Mucosa of descending colon (tissue), 3 donors: ENCODE measurements at regions not wholly inside any gene's neighbourhood (a gene's known extent, or its start where the extent isn't known, plus 50 kb on each side); places are given as distances from the start of the nearest gene placed in this dataset.
A peak's percentile ranks its signal among the peaks of the same experiment; 100 is the strongest.

Experiments used
- ATAC-seq: fragments of 200-7000 bp; cut with Tn5 transposase; one replicate; pipeline ENCODE4 v1.9.1; 2020; ENCODE audit warnings: mild to moderate bottlenecking, moderate library complexity
- DNase-seq, 3 donors: peaks; one replicate each; pipeline ENCODE4 v3.0.0-alpha.2; 2020
- H3K36me3 ChIP-seq: fragments of 200-600 bp; one replicate; pipeline ENCODE4 v1.8.0; 2021; ENCODE audit warnings: low read depth, mild to moderate bottlenecking
- H3K4me1 ChIP-seq: fragments of 200-600 bp; one replicate; pipeline ENCODE4 v1.8.0; 2021; ENCODE audit warnings: low read depth, mild to moderate bottlenecking
- H3K4me3 ChIP-seq: fragments of 200-600 bp; one replicate; pipeline ENCODE4 v1.8.0; 2021; ENCODE audit warnings: mild to moderate bottlenecking
- H3K9me3 ChIP-seq: fragments of 200-600 bp; one replicate; pipeline ENCODE4 v1.8.0; 2021; ENCODE audit warnings: mild to moderate bottlenecking
- intact Hi-C, 2 donors: fragments of 100-400 bp; cut with DNase I in 1 of 2; cut with micrococcal nuclease in 1 of 2; formaldehyde crosslinking; loops; one replicate each; pipeline versions ENCODE4 v1.11.0 to v1.11.1; 2022; cut with DNase I, micrococcal nuclease
- TF ChIP-seq, protein P1 (sequence below): fragments of 200-600 bp; IDR thresholded peaks from one replicate; pipeline ENCODE4 v1.8.0; 2022; ENCODE audit warnings: antibody characterized with exemption, mild to moderate bottlenecking
- donor health status: DM: no; HTN: no; CAD: no; lungs with moderate emphysema.
- donor health status: DM: no; HTN: no; CAD: no.
- donor health status: DM: no; HTN: yes; CAD: no.

DNA sequence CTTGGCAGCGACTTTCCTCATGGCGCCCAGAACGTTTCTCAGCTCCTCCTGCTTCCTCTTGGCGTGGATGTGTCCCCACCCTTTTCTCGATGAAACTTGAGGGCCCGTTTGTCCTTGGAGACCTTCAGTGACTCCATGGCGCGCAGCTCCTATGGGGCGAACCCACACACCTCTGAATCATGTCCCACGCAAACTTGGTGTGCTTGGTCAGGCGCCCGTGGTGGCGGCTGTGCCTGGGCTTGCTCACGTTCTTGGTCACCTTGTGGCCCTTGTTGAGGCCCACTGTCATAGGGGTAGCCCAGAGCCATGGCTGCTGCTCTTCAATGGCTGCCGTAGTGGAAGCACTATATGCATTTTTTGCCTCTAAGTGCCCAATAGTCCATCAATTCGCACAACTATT, 117.5 kb upstream of the FOXP2 start:
- Histone ChIP-seq H3K4me3 (no peak overlapping the region), H3K36me3 (no peaks in the 10 kb centered on the region), H3K4me1 (no peaks in the 10 kb centered on the region), H3K9me3 (no peaks in the 10 kb centered on the region)
- TF ChIP-seq, protein P1, sequence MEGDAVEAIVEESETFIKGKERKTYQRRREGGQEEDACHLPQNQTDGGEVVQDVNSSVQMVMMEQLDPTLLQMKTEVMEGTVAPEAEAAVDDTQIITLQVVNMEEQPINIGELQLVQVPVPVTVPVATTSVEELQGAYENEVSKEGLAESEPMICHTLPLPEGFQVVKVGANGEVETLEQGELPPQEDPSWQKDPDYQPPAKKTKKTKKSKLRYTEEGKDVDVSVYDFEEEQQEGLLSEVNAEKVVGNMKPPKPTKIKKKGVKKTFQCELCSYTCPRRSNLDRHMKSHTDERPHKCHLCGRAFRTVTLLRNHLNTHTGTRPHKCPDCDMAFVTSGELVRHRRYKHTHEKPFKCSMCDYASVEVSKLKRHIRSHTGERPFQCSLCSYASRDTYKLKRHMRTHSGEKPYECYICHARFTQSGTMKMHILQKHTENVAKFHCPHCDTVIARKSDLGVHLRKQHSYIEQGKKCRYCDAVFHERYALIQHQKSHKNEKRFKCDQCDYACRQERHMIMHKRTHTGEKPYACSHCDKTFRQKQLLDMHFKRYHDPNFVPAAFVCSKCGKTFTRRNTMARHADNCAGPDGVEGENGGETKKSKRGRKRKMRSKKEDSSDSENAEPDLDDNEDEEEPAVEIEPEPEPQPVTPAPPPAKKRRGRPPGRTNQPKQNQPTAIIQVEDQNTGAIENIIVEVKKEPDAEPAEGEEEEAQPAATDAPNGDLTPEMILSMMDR = no peak
- DNase-seq (peak in 1 of 3 donors; percentile 17), ATAC-seq (no peak)
- intact Hi-C loops = no loop called here

DNA sequence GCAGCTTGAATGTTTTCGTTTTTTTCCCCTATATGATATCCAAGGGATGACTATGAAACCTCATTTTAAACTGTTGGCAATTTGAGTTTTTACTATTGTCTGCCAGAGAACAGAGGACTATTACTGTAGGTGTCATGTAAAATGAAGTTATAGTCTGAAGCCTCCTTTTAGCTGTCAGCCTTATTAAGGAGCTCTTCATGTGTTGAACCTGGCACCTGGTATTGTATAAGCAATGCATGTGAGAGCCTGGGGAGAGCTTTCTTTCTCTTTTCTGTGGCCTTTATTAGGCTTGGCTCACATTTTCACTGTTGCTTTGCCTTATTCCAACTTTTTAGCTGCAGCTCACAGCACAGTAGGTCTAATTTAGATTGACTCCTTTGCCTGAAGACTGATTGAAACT, 119.1 kb upstream of the FOXP2 start:
- H3K9me3 ChIP-seq = no peaks in the 10 kb centered on the region
- H3K36me3 ChIP-seq = no peaks in the 10 kb centered on the region
- TF ChIP-seq, protein P1 = no peak
- H3K4me3 ChIP-seq = no peak overlapping the region
- no peaks in the 10 kb centered on the region for H3K4me1 ChIP-seq
- intact Hi-C loops = no loop called here
- no peak for ATAC-seq
- no peak for DNase-seq

DNA sequence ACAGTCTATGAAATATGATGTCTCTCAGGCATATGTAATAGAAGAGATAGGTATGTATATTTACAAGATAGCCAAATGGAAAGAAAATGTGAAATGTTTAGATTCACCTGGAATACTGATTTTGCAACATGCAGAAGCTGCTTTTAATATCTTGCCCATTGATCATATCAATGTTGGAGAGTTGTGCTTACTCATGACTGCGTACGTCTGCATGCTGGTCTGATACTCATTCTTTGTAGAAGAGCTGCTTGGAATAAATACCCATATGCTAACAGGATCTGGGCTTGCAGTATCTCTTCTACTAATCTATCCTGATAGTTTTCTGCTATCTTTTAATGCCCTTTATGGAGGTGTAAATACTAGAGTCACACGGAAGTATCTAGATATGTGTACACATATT, 120.6 kb upstream of the FOXP2 start:
- Histone ChIP-seq H3K4me1 (no peaks in the 10 kb centered on the region), H3K36me3 (no peaks in the 10 kb centered on the region), H3K9me3 (no peaks in the 10 kb centered on the region), H3K4me3 (no peak overlapping the region)
- DNase-seq = no peak
- intact Hi-C loops = no loop called here
- ATAC-seq = no peak
- TF ChIP-seq, protein P1 = no peak

DNA sequence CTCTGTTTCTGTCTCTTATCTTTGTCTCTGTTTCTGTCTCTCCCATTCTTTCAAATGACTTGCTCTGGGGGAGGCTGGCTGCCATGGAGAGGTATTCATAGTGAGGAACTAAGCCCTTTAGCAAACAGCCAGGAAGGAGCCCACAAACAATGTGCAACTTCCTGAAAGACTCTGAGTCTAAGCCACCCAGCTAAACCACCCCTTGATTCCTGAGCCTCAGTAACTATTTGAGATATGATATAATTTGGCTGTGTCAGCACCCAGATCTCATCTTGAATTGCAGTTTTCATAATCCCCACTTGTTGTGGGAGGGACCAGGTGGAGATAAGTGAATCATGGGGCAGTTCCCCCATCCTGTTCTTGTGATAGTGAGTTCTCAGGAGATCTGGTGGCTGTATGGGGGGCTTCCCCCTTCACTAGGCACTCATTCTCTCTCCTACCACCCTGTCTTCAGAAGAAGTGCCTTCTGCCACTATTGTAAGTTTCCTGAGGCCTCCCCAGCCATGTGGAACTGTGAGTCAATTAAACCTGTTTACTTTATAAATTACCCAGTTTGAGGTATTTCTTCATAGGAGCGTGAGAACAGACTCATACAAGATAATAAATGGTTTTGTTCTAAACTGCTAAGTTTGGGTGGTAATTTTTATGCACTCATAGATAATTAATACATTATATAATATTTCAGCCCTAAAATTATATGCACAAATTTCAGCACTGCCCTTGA, 121.2 kb upstream of the FOXP2 start:
- no peak for DNase-seq
- Histone ChIP-seq H3K9me3 (no peaks in the 10 kb centered on the region), H3K4me1 (no peaks in the 10 kb centered on the region), H3K36me3 (no peaks in the 10 kb centered on the region), H3K4me3 (no peak overlapping the region)
- no peak for ATAC-seq
- intact Hi-C loops = no loop called here
- TF ChIP-seq, protein P1 = no peak

DNA sequence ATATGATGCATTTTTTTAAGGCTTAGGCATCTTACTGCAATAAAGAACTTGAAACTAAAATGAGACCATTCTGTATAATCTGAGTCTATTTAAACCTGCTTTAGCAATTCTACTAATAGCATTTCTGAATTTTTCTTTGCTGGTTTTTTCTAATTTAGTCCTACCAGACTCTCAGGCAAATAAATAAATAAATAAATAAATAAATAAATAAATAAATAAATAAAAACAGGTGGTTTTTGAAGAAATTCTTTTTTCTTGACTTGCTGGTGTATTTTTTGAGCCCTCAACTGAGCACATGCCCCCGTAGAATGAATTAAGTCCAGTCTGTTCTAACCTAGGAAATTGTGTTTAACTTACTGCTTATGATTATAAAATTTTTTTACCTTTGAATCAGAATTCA, 134.7 kb upstream of the FOXP2 start:
- no peaks in the 10 kb centered on the region for H3K4me1 ChIP-seq
- H3K36me3 ChIP-seq = no peaks in the 10 kb centered on the region
- no peaks in the 10 kb centered on the region for H3K9me3 ChIP-seq
- intact Hi-C loops = no loop called here
- ATAC-seq (no peak), DNase-seq (no peak)
- TF ChIP-seq, protein P1 = no peak
- H3K4me3 ChIP-seq = no peak overlapping the region

DNA sequence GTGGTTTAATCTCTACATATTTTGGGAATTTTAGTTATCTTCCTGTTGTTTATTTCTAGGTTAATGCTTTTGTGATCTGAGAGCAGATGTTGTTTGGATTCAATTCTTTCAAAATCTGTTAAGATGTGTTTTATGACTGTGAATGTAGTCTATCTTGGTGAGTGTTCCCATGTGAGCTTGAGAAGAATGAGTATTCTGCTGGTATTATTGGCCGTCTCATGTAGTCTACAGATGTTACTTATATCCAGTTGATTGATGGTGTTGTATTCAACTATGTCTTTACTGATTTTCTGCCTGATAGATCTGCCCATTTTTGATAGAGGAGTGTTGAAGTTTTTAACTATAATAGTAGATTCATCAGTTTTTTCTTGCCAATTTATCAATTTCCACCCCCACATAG, 141.4 kb upstream of the FOXP2 start:
- TF ChIP-seq, protein P1 = no peak
- no peaks in the 10 kb centered on the region for H3K9me3 ChIP-seq
- intact Hi-C loops = no loop called here
- ATAC-seq (no peak), DNase-seq (no peak)
- no peak overlapping the region for H3K4me3 ChIP-seq
- H3K36me3 ChIP-seq = no peaks in the 10 kb centered on the region
- peaks cover 3% of the 10 kb centered on the region for H3K4me1 ChIP-seq
